ENCODE measurements at regions not wholly inside any gene's neighbourhood (a gene's known extent, or its start where the extent isn't known, plus 50 kb on each side); places are given as distances from the start of the nearest gene placed in this dataset.
"Not testable (repeated sequence)": the region's sequence is repeated elsewhere in the genome, so short reads cannot be mapped to it uniquely, and the experiment has no call there.

- peak; percentile 11 for DNase-seq
These were observed 404.7 kb downstream of the DAD1 start for GRCh38 chr14:22184157-22184829.

GRCh38 chr14:22180045-22180444, 409.0 kb downstream of the DAD1 start:
- DNase-seq = no peak

- no peak for DNase-seq
These were observed 409.8 kb downstream of the DAD1 start for GRCh38 chr14:22179190-22179589.

- DNase-seq = no peak
These were observed 410.6 kb downstream of the DAD1 start for GRCh38 chr14:22178333-22178839.

- DNase-seq = peak; percentile 18
These were observed 411.2 kb downstream of the DAD1 start for GRCh38 chr14:22177870-22178269.

GRCh38 chr14:22176957-22177356, 412.1 kb downstream of the DAD1 start:
- no peak for DNase-seq

- not testable (repeated sequence) for DNase-seq
These were observed 413.8 kb downstream of the DAD1 start for GRCh38 chr14:22175278-22175558.

GRCh38 chr14:22174412-22175277, 414.4 kb downstream of the DAD1 start:
- DNase-seq = no peak

GRCh38 chr14:22168092-22168955, 420.7 kb downstream of the DAD1 start:
- no peak for DNase-seq

GRCh38 chr14:22164616-22165015, 424.4 kb downstream of the DAD1 start:
- no peak for DNase-seq

- DNase-seq = no peak
These were observed 426.0 kb downstream of the DAD1 start for GRCh38 chr14:22163051-22163450.

- DNase-seq = no peak
These were observed 429.1 kb downstream of the DAD1 start for GRCh38 chr14:22159957-22160356.

- peak; percentile 89 for DNase-seq
These were observed 429.9 kb downstream of the DAD1 start for GRCh38 chr14:22159099-22159498.

- DNase-seq = no peak
These were observed 430.5 kb downstream of the DAD1 start for GRCh38 chr14:22158560-22158959.

GRCh38 chr14:22155571-22155970, 433.5 kb downstream of the DAD1 start:
- DNase-seq = no peak

- DNase-seq = peak; percentile 53
These were observed 436.1 kb downstream of the DAD1 start for GRCh38 chr14:22152903-22153302.

- DNase-seq = peak; percentile 80
These were observed 436.7 kb downstream of the DAD1 start for GRCh38 chr14:22152161-22152870.

- DNase-seq = no peak
These were observed 437.9 kb downstream of the DAD1 start for GRCh38 chr14:22151121-22151520.

GRCh38 chr14:22149058-22149457, 440.0 kb downstream of the DAD1 start:
- DNase-seq = no peak

GRCh38 chr14:22147716-22148115, 441.3 kb downstream of the DAD1 start:
- no peak for DNase-seq

GRCh38 chr14:22143363-22143762, 445.7 kb downstream of the DAD1 start:
- DNase-seq = peak; percentile 6

- DNase-seq = no peak
These were observed 448.4 kb downstream of the DAD1 start for GRCh38 chr14:22140633-22141032.

All from NCI-H226 (cell line).